ENCODE measurements at regions not wholly inside any gene's neighbourhood (a gene's known extent, or its start where the extent isn't known, plus 50 kb on each side); places are given as distances from the start of the nearest gene placed in this dataset.

- Histone ChIP-seq H3K4me1 (no peaks in the 10 kb centered on the region), H3K4me3 (no peak overlapping the region), H3K27me3 (no peaks in the 10 kb centered on the region), H3K79me2 (ENCODE audit: low read depth) (no peaks in the 10 kb centered on the region), H3K27ac (no peak overlapping the region), H3K4me2 (no peak overlapping the region), H4K20me1 (ENCODE audit: low read depth) (no peaks in the 10 kb centered on the region), H2AFZ (replicated peaks) (peak overlapping the region; percentile 67), H3K9me3 (ENCODE audit: low read depth) (no peaks in the 10 kb centered on the region), H3K9ac (no peak overlapping the region), H3F3A (ENCODE audit: low read depth) (no peaks in the 10 kb centered on the region), H3K36me3 (no peaks in the 10 kb centered on the region)
- TF ChIP-seq EZH2phosphoT487 (IDR thresholded peaks at IDR 0.05): no peak
- TF ChIP-seq, protein P1, sequence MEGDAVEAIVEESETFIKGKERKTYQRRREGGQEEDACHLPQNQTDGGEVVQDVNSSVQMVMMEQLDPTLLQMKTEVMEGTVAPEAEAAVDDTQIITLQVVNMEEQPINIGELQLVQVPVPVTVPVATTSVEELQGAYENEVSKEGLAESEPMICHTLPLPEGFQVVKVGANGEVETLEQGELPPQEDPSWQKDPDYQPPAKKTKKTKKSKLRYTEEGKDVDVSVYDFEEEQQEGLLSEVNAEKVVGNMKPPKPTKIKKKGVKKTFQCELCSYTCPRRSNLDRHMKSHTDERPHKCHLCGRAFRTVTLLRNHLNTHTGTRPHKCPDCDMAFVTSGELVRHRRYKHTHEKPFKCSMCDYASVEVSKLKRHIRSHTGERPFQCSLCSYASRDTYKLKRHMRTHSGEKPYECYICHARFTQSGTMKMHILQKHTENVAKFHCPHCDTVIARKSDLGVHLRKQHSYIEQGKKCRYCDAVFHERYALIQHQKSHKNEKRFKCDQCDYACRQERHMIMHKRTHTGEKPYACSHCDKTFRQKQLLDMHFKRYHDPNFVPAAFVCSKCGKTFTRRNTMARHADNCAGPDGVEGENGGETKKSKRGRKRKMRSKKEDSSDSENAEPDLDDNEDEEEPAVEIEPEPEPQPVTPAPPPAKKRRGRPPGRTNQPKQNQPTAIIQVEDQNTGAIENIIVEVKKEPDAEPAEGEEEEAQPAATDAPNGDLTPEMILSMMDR (IDR thresholded peaks at IDR 0.05): no peak
- no peak for TF ChIP-seq EZH2 (IDR thresholded peaks at IDR 0.05)
- no peaks in the 10 kb centered on the region for H3K36me3 Mint-ChIP-seq
- H3K27ac Mint-ChIP-seq: no peak overlapping the region
- no peak for DNase-seq (ENCODE audit: low spot score)
- no peaks in the 10 kb centered on the region for H3K9me3 Mint-ChIP-seq
- no peaks in the 10 kb centered on the region for H3K4me1 Mint-ChIP-seq
- H3K27me3 Mint-ChIP-seq (ENCODE audit: insufficient read depth, low read depth): no peaks in the 10 kb centered on the region
- H3K4me3 Mint-ChIP-seq: no peak overlapping the region
These were observed 351.5 kb downstream of the TXNL1 start for GRCh38 chr18:56286775-56287325.

DNA sequence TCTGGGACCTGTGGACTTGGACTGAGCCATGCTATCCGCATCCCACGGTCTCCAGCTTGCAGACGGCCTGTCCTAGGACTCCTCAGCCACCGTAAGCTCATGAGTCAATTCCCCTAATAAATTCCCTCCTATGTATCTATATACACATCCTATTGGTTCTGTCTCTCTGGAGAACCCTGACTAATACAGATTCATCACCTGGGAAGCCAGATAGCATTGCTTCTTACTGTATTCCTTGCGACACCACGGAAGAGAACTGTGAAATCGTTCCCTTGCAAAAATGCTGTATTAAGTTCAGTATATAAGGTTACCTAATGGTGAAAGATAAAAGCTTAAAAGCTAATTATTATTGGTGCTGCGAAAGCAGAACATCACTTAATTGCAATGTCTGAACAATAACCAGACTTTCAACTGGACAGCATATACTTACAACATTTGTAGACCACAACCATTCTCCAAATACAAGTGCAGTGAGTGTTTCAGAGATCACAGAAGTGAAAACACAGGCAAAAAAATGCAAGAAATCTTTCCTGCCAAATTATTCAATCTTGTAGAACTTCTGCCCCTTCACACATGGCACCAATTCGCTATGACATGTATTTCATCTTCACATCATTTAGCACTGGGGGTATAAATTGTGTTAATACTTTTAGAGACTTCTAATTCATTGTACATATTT, 352.9 kb downstream of the TXNL1 start:
- H3K9me3 ChIP-seq (ENCODE audit: low read depth): no peaks in the 10 kb centered on the region
- Mint-ChIP-seq H3K4me1 (no peaks in the 10 kb centered on the region), H3K36me3 (no peaks in the 10 kb centered on the region), H3K27ac (no peak overlapping the region), H3K4me3 (no peak overlapping the region), H3K27me3 (ENCODE audit: insufficient read depth, low read depth) (no peaks in the 10 kb centered on the region), H3K9me3 (no peaks in the 10 kb centered on the region)
- H2AFZ ChIP-seq (replicated peaks): no peak overlapping the region
- no peaks in the 10 kb centered on the region for H4K20me1 ChIP-seq (ENCODE audit: low read depth)
- H3K9ac ChIP-seq: no peak overlapping the region
- no peaks in the 10 kb centered on the region for H3K79me2 ChIP-seq (ENCODE audit: low read depth)
- H3K4me2 ChIP-seq: no peak overlapping the region
- no peak for DNase-seq (ENCODE audit: low spot score)
- no peak overlapping the region for H3K4me3 ChIP-seq
- H3K27ac ChIP-seq: no peak overlapping the region
- TF ChIP-seq EZH2 (IDR thresholded peaks at IDR 0.05) (no peak), EZH2phosphoT487 (IDR thresholded peaks at IDR 0.05) (no peak)
- TF ChIP-seq, protein P1 (IDR thresholded peaks at IDR 0.05): no peak
- H3K36me3 ChIP-seq: no peaks in the 10 kb centered on the region
- H3F3A ChIP-seq (ENCODE audit: low read depth): no peaks in the 10 kb centered on the region
- no peaks in the 10 kb centered on the region for H3K27me3 ChIP-seq
- no peaks in the 10 kb centered on the region for H3K4me1 ChIP-seq

GRCh38 chr18:56284319-56284718, 354.1 kb downstream of the TXNL1 start:
- no peaks in the 10 kb centered on the region for H3F3A ChIP-seq (ENCODE audit: low read depth)
- no peaks in the 10 kb centered on the region for H3K27me3 ChIP-seq
- no peak overlapping the region for H3K4me3 ChIP-seq
- H4K20me1 ChIP-seq (ENCODE audit: low read depth): no peaks in the 10 kb centered on the region
- no peak overlapping the region for H2AFZ ChIP-seq (replicated peaks)
- no peak overlapping the region for H3K4me3 Mint-ChIP-seq
- no peaks in the 10 kb centered on the region for H3K9me3 ChIP-seq (ENCODE audit: low read depth)
- H3K4me2 ChIP-seq: no peak overlapping the region
- no peaks in the 10 kb centered on the region for H3K79me2 ChIP-seq (ENCODE audit: low read depth)
- H3K9me3 Mint-ChIP-seq: no peaks in the 10 kb centered on the region
- no peak overlapping the region for H3K9ac ChIP-seq
- no peak overlapping the region for H3K27ac ChIP-seq
- no peak for DNase-seq (ENCODE audit: low spot score)
- H3K4me1 Mint-ChIP-seq: no peaks in the 10 kb centered on the region
- no peak overlapping the region for H3K27ac Mint-ChIP-seq
- H3K27me3 Mint-ChIP-seq (ENCODE audit: insufficient read depth, low read depth): no peaks in the 10 kb centered on the region
- H3K4me1 ChIP-seq: no peaks in the 10 kb centered on the region
- TF ChIP-seq EZH2 (IDR thresholded peaks at IDR 0.05): no peak
- TF ChIP-seq, protein P1 (IDR thresholded peaks at IDR 0.05): no peak
- no peak for TF ChIP-seq EZH2phosphoT487 (IDR thresholded peaks at IDR 0.05)
- no peaks in the 10 kb centered on the region for H3K36me3 ChIP-seq
- no peaks in the 10 kb centered on the region for H3K36me3 Mint-ChIP-seq
